Kidney epithelial cell (primary cell): ENCODE measurements at regions not wholly inside any gene's neighbourhood (a gene's known extent, or its start where the extent isn't known, plus 50 kb on each side); places are given as distances from the start of the nearest gene placed in this dataset.

Source experiments
- DNase-seq: peaks from one replicate; pipeline ENCODE4 v3.0.0-alpha.2; 2010; ENCODE audit warnings: low read depth
- H3K27me3 ChIP-seq: 2 replicates; pipeline ENCODE4 v1.6.0; 2011; ENCODE audit warnings: low read length; ENCODE audit not compliant: control insufficient read depth, insufficient read depth
- H3K36me3 ChIP-seq: 2 replicates; pipeline ENCODE4 v1.5.1; 2011; ENCODE audit warnings: low read length; ENCODE audit not compliant: control insufficient read depth, insufficient read depth
- H3K4me3 ChIP-seq: 2 replicates; pipeline ENCODE4 v1.5.1; 2011; ENCODE audit warnings: low read depth, mild to moderate bottlenecking, control low read depth, low read length
- TF ChIP-seq, protein P1 (sequence below): IDR thresholded peaks from 2 replicates; pipeline ENCODE4 v1.5.1; 2011; ENCODE audit warnings: mild to moderate bottlenecking, moderate library complexity, low read length, control low read depth, inconsistent platforms; ENCODE audit not compliant: insufficient read depth, poor library complexity, severe bottlenecking

DNA sequence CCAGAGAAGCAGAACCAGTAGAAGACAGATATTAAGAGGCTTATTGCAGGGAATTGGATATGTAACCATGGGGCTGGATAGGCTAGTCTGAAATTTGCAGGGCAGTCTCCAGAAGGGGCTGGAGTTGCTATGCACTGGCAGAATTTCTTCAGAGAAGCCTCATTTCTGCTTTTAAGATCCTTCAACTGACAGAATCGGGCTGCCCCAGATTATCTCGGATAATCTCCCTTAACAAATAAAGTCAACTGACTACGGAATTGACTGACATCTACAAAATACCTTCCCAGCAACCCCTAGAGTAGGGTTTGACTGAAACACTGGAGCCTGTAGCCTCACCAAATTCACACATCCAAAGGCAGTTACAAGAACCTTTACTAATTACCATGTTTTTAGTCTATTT lies 136.4 kb downstream of the SOCS6 start:
- TF ChIP-seq, protein P1, sequence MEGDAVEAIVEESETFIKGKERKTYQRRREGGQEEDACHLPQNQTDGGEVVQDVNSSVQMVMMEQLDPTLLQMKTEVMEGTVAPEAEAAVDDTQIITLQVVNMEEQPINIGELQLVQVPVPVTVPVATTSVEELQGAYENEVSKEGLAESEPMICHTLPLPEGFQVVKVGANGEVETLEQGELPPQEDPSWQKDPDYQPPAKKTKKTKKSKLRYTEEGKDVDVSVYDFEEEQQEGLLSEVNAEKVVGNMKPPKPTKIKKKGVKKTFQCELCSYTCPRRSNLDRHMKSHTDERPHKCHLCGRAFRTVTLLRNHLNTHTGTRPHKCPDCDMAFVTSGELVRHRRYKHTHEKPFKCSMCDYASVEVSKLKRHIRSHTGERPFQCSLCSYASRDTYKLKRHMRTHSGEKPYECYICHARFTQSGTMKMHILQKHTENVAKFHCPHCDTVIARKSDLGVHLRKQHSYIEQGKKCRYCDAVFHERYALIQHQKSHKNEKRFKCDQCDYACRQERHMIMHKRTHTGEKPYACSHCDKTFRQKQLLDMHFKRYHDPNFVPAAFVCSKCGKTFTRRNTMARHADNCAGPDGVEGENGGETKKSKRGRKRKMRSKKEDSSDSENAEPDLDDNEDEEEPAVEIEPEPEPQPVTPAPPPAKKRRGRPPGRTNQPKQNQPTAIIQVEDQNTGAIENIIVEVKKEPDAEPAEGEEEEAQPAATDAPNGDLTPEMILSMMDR, result no peak
- DNase-seq, result no peak
- no peaks in the 10 kb centered on the region for H3K36me3 ChIP-seq
- no peak overlapping the region for H3K4me3 ChIP-seq
- H3K27me3 ChIP-seq, result no peaks in the 10 kb centered on the region

- Histone ChIP-seq H3K4me3 (no peak overlapping the region), H3K27me3 (no peaks in the 10 kb centered on the region), H3K36me3 (no peaks in the 10 kb centered on the region)
- DNase-seq, result no peak
- TF ChIP-seq, protein P1, result no peak
These were observed 135.1 kb downstream of the SOCS6 start for GRCh38 chr18:70423988-70424387.

GRCh38 chr18:70423120-70423519 lies 134.3 kb downstream of the SOCS6 start:
- Histone ChIP-seq H3K4me3 (no peak overlapping the region), H3K27me3 (no peaks in the 10 kb centered on the region), H3K36me3 (no peaks in the 10 kb centered on the region)
- DNase-seq, result no peak
- TF ChIP-seq, protein P1, result no peak

DNA sequence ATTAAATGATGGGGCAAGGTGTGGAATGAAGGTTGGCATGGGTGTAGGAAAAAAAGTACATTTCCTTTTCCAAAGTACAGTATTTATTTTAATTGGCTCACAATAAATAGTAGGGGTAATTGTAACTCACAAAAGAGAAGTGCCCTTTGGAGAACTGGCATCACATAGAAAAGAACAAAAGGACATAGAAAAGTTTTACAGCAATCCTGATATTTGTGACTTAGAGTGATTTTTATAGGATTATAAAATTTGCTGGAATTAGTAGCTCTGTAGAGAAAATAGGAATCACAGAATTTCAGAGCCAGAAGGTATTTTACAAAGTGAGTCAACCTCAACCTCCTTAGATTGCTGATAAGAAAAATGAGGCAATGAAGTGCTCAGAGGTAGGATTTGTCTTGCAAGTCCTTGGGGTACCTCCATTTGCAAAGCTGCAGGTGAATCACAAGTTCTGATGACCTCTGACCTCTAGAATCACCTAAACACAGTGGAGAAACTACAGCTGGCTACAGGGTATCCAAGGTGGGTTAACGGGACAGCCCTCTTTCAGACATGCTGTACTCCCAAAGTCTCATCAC lies 133.6 kb downstream of the SOCS6 start:
- H3K4me3 ChIP-seq, result no peak overlapping the region
- DNase-seq, result no peak
- TF ChIP-seq, protein P1, result no peak
- H3K36me3 ChIP-seq, result no peaks in the 10 kb centered on the region
- no peaks in the 10 kb centered on the region for H3K27me3 ChIP-seq

DNA sequence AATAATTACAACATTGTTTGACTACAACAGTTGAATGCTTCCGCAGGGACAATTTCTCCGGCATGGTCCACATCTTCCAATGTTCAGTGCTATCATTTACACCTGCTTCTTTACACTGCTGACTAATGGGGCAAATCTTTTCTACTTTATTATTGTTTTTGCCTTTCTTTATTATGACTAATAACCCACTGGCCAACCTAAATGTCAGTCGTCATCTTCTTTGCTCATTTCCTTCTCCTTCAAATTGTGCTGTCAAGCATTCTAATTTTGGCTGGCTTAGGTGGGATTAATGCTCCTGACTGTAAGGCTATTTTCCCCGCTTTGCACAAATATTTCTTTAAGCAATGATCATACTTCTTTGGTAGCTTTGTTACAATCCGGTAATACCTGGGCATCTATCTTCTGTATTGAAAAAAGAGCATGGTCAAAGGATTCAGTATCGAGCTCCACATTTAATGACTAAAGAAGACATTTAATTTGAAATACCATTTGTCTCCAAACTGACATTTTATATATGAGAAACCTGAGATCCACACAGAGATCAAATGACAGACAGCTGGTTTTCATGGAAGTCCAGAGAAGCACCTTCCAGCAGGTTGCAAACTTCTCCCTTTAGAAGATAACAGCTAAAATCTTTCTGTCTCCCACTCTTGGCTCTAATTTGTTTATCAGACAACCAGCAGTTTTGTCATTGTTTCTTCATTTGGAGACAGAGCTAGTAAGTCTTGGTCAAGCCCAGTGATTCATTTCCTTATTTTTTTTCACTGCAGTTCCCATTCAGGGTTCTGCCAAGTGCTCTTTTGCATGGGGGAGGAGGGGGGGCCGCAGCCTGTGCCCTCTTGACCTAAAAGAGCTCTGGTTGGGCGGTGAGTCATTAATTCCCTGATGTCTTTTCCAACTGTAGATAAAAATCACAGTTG lies 132.9 kb downstream of the SOCS6 start:
- TF ChIP-seq, protein P1, result no peak
- Histone ChIP-seq H3K4me3 (no peak overlapping the region), H3K36me3 (no peaks in the 10 kb centered on the region), H3K27me3 (no peaks in the 10 kb centered on the region)
- peak; percentile 88 for DNase-seq
